ENCODE measurements at regions not wholly inside any gene's neighbourhood (a gene's known extent, or its start where the extent isn't known, plus 50 kb on each side); places are given as distances from the start of the nearest gene placed in this dataset.

DNA sequence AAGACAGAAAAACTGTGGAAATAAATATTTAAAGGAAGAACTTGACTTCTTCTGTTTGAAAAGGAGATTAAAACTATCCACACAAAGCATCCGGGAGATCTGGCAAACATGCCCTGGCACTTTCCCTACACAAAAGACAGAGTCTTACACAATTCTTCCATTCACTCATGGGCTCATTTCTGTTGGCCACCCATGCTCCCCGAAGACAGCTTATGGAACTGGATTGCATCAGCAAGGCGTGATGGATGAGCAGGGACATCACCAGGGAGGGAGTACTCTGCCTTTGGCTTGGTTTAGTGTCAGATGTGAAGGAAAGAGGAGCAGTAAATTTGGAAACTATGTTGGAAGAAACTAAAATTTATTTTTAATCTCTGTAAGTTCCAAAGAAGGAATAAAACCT, 379.3 kb downstream of the CD109 start:
- DNase-seq (ENCODE audit: insufficient read length, low spot score) (no peak), FAIRE-seq (no peak)
- TF ChIP-seq, protein P1, sequence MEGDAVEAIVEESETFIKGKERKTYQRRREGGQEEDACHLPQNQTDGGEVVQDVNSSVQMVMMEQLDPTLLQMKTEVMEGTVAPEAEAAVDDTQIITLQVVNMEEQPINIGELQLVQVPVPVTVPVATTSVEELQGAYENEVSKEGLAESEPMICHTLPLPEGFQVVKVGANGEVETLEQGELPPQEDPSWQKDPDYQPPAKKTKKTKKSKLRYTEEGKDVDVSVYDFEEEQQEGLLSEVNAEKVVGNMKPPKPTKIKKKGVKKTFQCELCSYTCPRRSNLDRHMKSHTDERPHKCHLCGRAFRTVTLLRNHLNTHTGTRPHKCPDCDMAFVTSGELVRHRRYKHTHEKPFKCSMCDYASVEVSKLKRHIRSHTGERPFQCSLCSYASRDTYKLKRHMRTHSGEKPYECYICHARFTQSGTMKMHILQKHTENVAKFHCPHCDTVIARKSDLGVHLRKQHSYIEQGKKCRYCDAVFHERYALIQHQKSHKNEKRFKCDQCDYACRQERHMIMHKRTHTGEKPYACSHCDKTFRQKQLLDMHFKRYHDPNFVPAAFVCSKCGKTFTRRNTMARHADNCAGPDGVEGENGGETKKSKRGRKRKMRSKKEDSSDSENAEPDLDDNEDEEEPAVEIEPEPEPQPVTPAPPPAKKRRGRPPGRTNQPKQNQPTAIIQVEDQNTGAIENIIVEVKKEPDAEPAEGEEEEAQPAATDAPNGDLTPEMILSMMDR (IDR thresholded peaks at IDR 0.05; ENCODE audit: insufficient read depth, missing control alignments) = no peak

DNA sequence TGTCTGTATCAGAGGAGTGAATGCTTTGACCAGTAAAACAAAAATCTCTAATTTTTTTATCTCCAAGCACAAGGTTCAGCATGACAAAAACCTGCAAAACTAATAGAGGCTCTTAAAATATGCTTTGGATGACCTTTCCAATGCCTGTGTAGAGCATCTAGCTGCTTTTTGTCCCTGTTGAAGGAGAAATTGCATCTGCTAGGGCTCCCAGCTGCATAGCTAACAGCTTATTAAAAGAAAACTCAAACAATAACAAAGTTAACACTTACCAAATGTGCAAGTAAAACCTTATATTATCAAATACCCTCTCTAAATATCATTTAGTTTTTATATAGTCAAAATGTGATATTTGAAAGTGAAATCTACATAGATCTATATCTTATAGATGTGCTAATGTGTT, 378.6 kb downstream of the CD109 start:
- TF ChIP-seq, protein P1 (IDR thresholded peaks at IDR 0.05; ENCODE audit: insufficient read depth, missing control alignments) = no peak
- FAIRE-seq = no peak

DNA sequence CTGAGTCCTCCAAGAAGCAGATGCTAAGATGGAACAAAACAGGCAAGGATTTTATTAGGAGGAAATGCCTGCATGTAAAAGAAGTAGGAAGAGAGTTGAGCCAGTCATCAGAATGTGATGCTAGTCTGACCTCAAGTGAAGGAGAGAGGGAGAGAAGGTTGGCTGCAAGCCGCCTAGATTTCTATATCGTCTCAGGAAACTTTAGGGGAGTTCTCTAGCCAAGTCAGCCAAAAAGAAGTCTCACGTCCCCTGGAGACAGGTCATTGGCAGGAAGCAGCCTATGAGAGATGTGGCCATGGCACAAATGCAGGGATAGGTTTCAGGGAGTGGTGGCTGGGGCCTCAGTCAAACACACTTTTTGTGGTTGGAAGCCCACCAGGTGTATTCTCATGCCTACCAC, 378.0 kb downstream of the CD109 start:
- no peak for FAIRE-seq
- no peak for DNase-seq (ENCODE audit: insufficient read length, low spot score)
- TF ChIP-seq, protein P1 (IDR thresholded peaks at IDR 0.05; ENCODE audit: insufficient read depth, missing control alignments) = no peak

More for the DNA sequence above, 378.6 kb downstream of the CD109 start:
- no peak for DNase-seq (ENCODE audit: insufficient read length, low spot score)

DNA sequence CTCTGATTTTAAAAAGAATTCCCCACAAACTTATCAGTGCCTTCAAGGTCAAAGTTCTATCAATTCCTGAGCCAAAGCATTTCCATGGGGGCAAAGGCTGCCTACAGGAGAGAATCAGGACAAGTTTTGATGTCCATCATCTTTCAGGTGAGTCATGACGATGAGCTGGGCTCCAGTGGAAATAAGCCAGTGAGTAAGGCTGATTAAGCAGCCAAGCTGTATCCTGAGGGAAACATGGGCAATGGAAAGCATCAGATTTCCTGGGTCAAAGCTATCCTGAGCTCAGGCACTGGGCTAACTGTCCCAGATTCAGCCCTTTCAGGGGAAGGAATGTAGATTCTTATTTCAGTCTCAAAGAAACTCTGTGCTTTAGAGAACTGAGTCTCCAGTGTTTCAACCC, 377.4 kb downstream of the CD109 start:
- FAIRE-seq (no peak), DNase-seq (ENCODE audit: insufficient read length, low spot score) (no peak)
- TF ChIP-seq, protein P1 (IDR thresholded peaks at IDR 0.05; ENCODE audit: insufficient read depth, missing control alignments) = no peak

DNA sequence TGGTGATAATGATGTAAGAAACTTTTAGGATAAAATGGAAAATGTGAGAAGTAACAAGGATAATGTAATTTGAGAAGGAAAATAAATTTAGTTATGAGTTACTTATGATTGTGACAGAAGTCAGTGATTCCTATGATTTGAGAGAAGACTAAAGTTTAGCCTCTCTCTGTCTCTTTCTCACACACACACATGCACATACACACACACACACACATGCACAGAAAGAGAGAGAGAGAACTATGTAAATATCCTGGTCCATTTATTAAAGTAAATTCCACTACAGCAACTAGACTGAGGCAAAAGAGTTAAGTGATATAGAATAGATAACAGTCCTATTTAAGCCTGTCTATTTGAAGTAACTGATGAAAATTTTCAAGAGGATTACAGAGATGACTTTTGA, 375.2 kb downstream of the CD109 start:
- no peak for FAIRE-seq
- DNase-seq (ENCODE audit: insufficient read length, low spot score) = no peak
- TF ChIP-seq, protein P1 (IDR thresholded peaks at IDR 0.05; ENCODE audit: insufficient read depth, missing control alignments) = no peak

DNA sequence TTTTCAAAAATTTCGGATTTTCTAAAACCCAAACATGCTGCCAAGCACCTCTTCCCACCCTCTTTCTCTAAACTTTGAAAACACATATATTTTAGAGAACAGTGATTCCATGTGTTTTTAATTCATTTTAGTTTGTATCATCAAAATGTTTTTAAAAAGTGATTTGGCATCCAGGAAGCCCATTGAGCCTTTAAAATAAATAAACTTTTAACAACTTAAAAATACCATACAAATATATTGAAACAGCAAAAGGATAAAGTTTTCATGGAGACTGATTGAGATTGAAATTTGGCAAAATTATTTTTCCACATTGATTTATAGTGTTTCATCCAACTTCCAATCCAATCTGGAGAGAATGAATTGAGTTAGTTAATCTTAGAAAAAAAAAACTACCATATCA, 374.7 kb downstream of the CD109 start:
- no peak for FAIRE-seq
- TF ChIP-seq, protein P1 (IDR thresholded peaks at IDR 0.05; ENCODE audit: insufficient read depth, missing control alignments) = no peak
- DNase-seq (ENCODE audit: insufficient read length, low spot score) = no peak

DNA sequence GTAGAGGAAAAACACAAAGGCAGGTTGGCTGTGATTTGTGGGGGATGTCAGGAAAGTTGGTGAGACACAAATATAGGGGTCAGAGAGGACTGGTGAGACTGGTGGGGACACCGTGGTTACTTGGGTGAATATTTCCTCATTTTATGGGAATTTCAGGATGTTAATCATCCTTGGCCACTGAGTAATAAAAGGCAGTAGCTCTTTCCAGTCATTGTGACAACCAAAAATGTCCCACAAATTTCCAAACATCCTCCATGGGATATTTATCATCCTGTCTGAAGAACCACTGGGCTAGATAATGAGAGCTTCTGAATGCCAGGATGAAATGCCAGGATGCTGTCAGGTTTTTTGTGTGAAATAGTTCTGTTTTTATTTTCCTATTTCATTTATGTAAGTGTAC, 374.1 kb downstream of the CD109 start:
- TF ChIP-seq, protein P1 (IDR thresholded peaks at IDR 0.05; ENCODE audit: insufficient read depth, missing control alignments) = no peak
- DNase-seq (ENCODE audit: insufficient read length, low spot score) (no peak), FAIRE-seq (no peak)

All from D721Med (cell line).